ENCODE measurements at regions not wholly inside any gene's neighbourhood (a gene's known extent, or its start where the extent isn't known, plus 50 kb on each side); places are given as distances from the start of the nearest gene placed in this dataset.

DNA sequence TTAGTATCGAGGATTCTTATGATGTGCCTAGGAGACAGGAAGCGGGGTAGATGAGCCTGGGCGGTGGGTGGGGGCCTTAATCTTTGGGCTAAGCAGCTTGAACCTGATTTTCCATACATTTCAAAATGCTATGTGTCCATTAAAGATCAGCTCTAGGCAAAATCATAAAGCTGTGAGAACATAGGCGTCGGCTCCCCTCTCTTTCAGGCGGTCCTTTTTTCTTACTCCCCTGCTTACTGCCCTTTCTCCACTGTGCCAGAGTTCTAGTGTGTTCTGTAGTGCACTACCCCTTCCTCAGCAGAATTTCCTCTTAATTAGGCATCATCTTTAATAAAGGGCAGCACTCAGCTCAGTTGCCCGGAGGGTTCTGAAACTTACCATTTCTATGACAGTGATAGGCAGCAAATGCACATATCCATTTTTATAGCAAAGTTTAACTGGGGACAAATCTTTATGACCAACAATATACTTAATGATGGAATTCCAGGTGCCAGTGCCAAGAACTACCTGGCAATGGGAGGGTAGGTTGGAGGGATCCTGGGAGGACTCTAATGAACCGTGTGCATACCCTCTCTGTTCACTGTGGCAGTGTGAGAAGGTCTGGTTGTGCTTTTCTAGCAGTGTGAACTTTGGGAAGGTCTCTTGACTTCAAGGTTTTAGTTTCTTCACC, 404.5 kb upstream of the TPM1 start:
- Mint-ChIP-seq H3K27ac (ENCODE audit: low read depth, unreplicated experiment) (no peak overlapping the region), H3K4me3 (ENCODE audit: unreplicated experiment) (no peak overlapping the region), H3K4me1 (ENCODE audit: insufficient read depth, unreplicated experiment) (no peaks in the 10 kb centered on the region), H3K36me3 (ENCODE audit: insufficient read depth, unreplicated experiment) (no peaks in the 10 kb centered on the region), H3K27me3 (ENCODE audit: insufficient read depth, unreplicated experiment) (no peaks in the 10 kb centered on the region), H3K9me3 (ENCODE audit: unreplicated experiment) (no peaks in the 10 kb centered on the region)
- no peak for TF ChIP-seq CTCF (IDR thresholded peaks at IDR 0.05; ENCODE audit: unreplicated experiment)
- ChIA-PET CTCF (interaction anchor here (1.6 kb wide), 1 partner anchor 19 kb away, joined by 4 read pairs; no protein-coding TSS in a partner anchor), POLR2A (interaction anchor here (1.3 kb wide), 1 partner anchor 13 kb away, joined by 3 read pairs; no protein-coding TSS in a partner anchor)
- intact Hi-C loops (cut with micrococcal nuclease), result no loop called here
- no TSS peak for BruUV-seq (replicated peaks)
- no peak for DNase-seq (ENCODE audit: unreplicated experiment)

- BruUV-seq (replicated peaks), result no TSS peak
- TF ChIP-seq CTCF (IDR thresholded peaks at IDR 0.05; ENCODE audit: unreplicated experiment), result no peak
- intact Hi-C loops (cut with micrococcal nuclease), result no loop called here
- no peak overlapping the region for H3K27ac Mint-ChIP-seq (ENCODE audit: low read depth, unreplicated experiment)
- H3K4me1 Mint-ChIP-seq (ENCODE audit: insufficient read depth, unreplicated experiment), result peaks cover 5% of the 10 kb centered on the region
- ChIA-PET POLR2A (no interaction called here), CTCF (interaction anchor here (0.6 to 1.1 kb wide), 3 partner anchors 35 to 143 kb away, joined by 4 to 6 read pairs (median 4); no protein-coding TSS in a partner anchor)
- DNase-seq (ENCODE audit: unreplicated experiment), result no peak
- no peaks in the 10 kb centered on the region for H3K36me3 Mint-ChIP-seq (ENCODE audit: insufficient read depth, unreplicated experiment)
- no peak overlapping the region for H3K4me3 Mint-ChIP-seq (ENCODE audit: unreplicated experiment)
- H3K9me3 Mint-ChIP-seq (ENCODE audit: unreplicated experiment), result no peaks in the 10 kb centered on the region
- no peaks in the 10 kb centered on the region for H3K27me3 Mint-ChIP-seq (ENCODE audit: insufficient read depth, unreplicated experiment)
Measured at GRCh38 chr15:62639432-62639831, 403.1 kb upstream of the TPM1 start.

DNA sequence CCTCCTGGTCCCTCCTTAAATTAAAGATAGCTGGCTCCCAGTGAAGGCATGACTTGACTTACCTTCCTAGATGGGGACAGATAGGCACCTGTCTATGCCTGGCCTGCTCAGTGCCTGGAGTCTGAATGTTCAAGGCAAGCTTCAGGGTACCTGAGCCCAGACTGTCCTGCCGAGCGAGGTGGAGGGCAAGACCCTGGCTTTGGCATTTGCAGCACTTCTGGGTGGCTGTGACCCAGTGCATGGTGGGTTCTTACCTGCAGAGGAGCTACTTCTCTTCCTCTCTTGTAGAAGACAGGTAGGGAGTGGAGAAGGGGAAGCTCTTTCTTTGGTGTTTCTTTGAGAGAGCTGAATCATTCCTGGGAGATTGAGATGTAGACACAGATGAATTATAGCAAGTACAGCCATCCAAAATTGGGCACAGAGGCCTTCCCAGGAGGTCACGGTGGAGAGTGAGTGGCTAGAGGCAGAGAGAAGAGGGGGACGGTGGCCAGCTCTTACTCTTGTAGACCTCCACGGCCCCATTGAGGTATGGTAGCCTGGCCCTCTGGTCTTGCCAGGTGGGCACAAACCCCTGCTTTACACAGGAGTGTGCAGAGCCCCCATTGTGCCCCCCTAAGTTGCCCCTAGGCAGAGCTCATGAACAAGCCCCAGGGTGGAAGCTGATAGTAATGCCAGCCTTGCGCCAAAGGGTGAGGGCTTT, 402.5 kb upstream of the TPM1 start:
- ChIA-PET POLR2A (no interaction called here), CTCF (interaction anchor here (0.6 to 1.1 kb wide), 4 partner anchors 35 to 455 kb away, joined by 4 to 6 read pairs (median 4); no protein-coding TSS in a partner anchor)
- no peak for TF ChIP-seq CTCF (IDR thresholded peaks at IDR 0.05; ENCODE audit: unreplicated experiment)
- intact Hi-C loops (cut with micrococcal nuclease), result loop anchor here (10.0 kb wide), 1 partner anchor 115 kb away; no protein-coding TSS in a partner anchor
- BruUV-seq (replicated peaks), result no TSS peak
- Mint-ChIP-seq H3K9me3 (ENCODE audit: unreplicated experiment) (no peaks in the 10 kb centered on the region), H3K27me3 (ENCODE audit: insufficient read depth, unreplicated experiment) (no peaks in the 10 kb centered on the region), H3K4me1 (ENCODE audit: insufficient read depth, unreplicated experiment) (peaks cover 7% of the 10 kb centered on the region), H3K4me3 (ENCODE audit: unreplicated experiment) (no peak overlapping the region), H3K36me3 (ENCODE audit: insufficient read depth, unreplicated experiment) (no peaks in the 10 kb centered on the region), H3K27ac (ENCODE audit: low read depth, unreplicated experiment) (no peak overlapping the region)
- no peak for DNase-seq (ENCODE audit: unreplicated experiment)

DNA sequence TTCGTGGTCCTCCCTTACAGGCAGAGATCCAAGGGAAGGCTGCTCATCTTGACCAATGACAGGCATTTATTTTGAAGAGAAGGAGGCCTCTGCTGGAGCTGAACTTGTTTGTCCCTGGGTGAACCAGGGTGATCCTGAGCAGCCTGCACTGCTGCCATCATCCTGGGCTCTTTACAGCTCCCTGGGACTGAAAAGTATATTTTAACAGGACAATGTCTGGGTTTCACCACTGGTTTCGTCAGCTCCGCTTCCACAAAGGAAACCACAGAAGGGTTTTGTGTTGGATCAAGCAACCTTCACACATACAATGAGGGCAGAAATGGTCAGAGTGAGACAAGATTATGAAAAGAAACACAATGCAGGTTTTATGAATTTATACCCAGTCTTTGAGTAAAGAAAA, 400.7 kb upstream of the TPM1 start:
- no peak for DNase-seq (ENCODE audit: unreplicated experiment)
- no TSS peak for BruUV-seq (replicated peaks)
- peaks cover 7% of the 10 kb centered on the region for H3K4me1 Mint-ChIP-seq (ENCODE audit: insufficient read depth, unreplicated experiment)
- H3K36me3 Mint-ChIP-seq (ENCODE audit: insufficient read depth, unreplicated experiment), result no peaks in the 10 kb centered on the region
- ChIA-PET POLR2A (no interaction called here), CTCF (interaction anchor here (0.6 to 0.7 kb wide), 3 partner anchors 83 to 383 kb away, joined by 3 read pairs; no protein-coding TSS in a partner anchor)
- no peak overlapping the region for H3K4me3 Mint-ChIP-seq (ENCODE audit: unreplicated experiment)
- no peak overlapping the region for H3K27ac Mint-ChIP-seq (ENCODE audit: low read depth, unreplicated experiment)
- no peak for TF ChIP-seq CTCF (IDR thresholded peaks at IDR 0.05; ENCODE audit: unreplicated experiment)
- H3K9me3 Mint-ChIP-seq (ENCODE audit: unreplicated experiment), result no peaks in the 10 kb centered on the region
- H3K27me3 Mint-ChIP-seq (ENCODE audit: insufficient read depth, unreplicated experiment), result no peaks in the 10 kb centered on the region
- intact Hi-C loops (cut with micrococcal nuclease), result loop anchor here (10.0 kb wide), 1 partner anchor 117 kb away; no protein-coding TSS in a partner anchor
